ENCODE measurements at regions not wholly inside any gene's neighbourhood (a gene's known extent, or its start where the extent isn't known, plus 50 kb on each side); places are given as distances from the start of the nearest gene placed in this dataset.

- no peaks in the 10 kb centered on the region for H3K27me3 Mint-ChIP-seq (ENCODE audit: low read depth)
- H3K27ac Mint-ChIP-seq, result no peak overlapping the region
- H3K36me3 Mint-ChIP-seq, result peaks cover 8% of the 10 kb centered on the region
- TF ChIP-seq CTCF (IDR thresholded peaks at IDR 0.05; ENCODE audit: unreplicated experiment), result no peak
- no peak overlapping the region for H3K4me3 Mint-ChIP-seq
- no peaks in the 10 kb centered on the region for H3K9me3 Mint-ChIP-seq
- H3K4me1 Mint-ChIP-seq, result peaks cover 8% of the 10 kb centered on the region
- no peak for DNase-seq (ENCODE audit: low spot score in 2 of 2, unreplicated experiment in 2 of 2)
Observed at GRCh38 chr13:73739394-73739793, 394.8 kb downstream of the KLF12 start.

DNA sequence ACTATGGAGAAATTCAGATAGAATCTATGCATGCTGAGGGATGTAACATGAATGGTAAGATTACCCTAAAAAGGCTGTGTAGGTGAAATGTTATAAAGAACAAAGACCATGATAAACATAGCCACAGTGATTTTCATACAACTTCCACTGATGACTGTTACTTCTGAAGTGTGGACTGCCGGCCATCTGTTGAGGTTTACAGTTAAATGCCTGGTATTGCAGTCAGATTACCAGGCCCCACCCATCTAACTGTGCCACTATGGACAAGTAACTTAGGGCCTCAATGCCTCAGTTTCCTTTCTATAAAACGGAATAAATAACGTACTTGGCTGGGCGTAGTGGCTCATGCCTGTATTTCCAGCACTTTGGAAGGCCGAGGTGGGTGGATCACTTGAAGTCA is 395.6 kb downstream of the KLF12 start:
- no peak overlapping the region for H3K27ac Mint-ChIP-seq
- no peaks in the 10 kb centered on the region for H3K9me3 Mint-ChIP-seq
- no peak for DNase-seq (ENCODE audit: low spot score in 2 of 2, unreplicated experiment in 2 of 2)
- H3K4me3 Mint-ChIP-seq, result no peak overlapping the region
- H3K4me1 Mint-ChIP-seq, result peaks cover 8% of the 10 kb centered on the region
- no peaks in the 10 kb centered on the region for H3K27me3 Mint-ChIP-seq (ENCODE audit: low read depth)
- H3K36me3 Mint-ChIP-seq, result peaks cover 6% of the 10 kb centered on the region
- no peak for TF ChIP-seq CTCF (IDR thresholded peaks at IDR 0.05; ENCODE audit: unreplicated experiment)

- no peak for DNase-seq (ENCODE audit: low spot score in 2 of 2, unreplicated experiment in 2 of 2)
- Mint-ChIP-seq H3K27ac (no peak overlapping the region), H3K36me3 (peaks cover 6% of the 10 kb centered on the region), H3K4me3 (no peak overlapping the region), H3K9me3 (no peaks in the 10 kb centered on the region), H3K4me1 (peaks cover 8% of the 10 kb centered on the region), H3K27me3 (ENCODE audit: low read depth) (no peaks in the 10 kb centered on the region)
- no peak for TF ChIP-seq CTCF (IDR thresholded peaks at IDR 0.05; ENCODE audit: unreplicated experiment)
Observed at GRCh38 chr13:73737214-73737613, 397.0 kb downstream of the KLF12 start.

DNA sequence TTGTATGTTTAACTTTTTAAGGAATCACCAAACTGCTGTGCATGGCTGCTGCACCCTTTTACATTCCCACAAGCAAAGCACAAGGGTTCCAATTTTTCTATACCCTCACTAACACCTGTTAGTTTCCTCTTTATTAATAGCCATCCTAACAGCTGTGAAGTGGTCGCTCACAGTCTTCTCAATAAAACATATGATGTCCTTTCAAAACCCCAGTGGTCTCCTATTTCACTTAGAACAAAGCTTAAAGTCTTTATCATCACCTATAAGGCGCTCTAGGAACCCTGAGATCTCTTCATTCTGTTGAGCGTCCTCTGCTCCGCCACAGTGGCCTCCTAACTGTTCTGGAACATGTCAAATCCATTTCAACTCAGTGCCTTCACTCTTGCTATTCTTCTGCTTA is 400.5 kb downstream of the KLF12 start:
- TF ChIP-seq CTCF (IDR thresholded peaks at IDR 0.05; ENCODE audit: unreplicated experiment), result no peak
- H3K9me3 Mint-ChIP-seq, result no peaks in the 10 kb centered on the region
- H3K27ac Mint-ChIP-seq, result no peak overlapping the region
- H3K36me3 Mint-ChIP-seq, result peaks cover 4% of the 10 kb centered on the region
- DNase-seq (ENCODE audit: low spot score in 2 of 2, unreplicated experiment in 2 of 2), result no peak
- H3K27me3 Mint-ChIP-seq (ENCODE audit: low read depth), result no peaks in the 10 kb centered on the region
- H3K4me1 Mint-ChIP-seq, result no peaks in the 10 kb centered on the region
- no peak overlapping the region for H3K4me3 Mint-ChIP-seq

GRCh38 chr13:73732350-73732749 is 401.9 kb downstream of the KLF12 start:
- no peaks in the 10 kb centered on the region for H3K27me3 Mint-ChIP-seq (ENCODE audit: low read depth)
- no peaks in the 10 kb centered on the region for H3K4me1 Mint-ChIP-seq
- no peak for TF ChIP-seq CTCF (IDR thresholded peaks at IDR 0.05; ENCODE audit: unreplicated experiment)
- no peak overlapping the region for H3K27ac Mint-ChIP-seq
- peaks cover 4% of the 10 kb centered on the region for H3K36me3 Mint-ChIP-seq
- DNase-seq (ENCODE audit: low spot score in 2 of 2, unreplicated experiment in 2 of 2), result no peak
- no peaks in the 10 kb centered on the region for H3K9me3 Mint-ChIP-seq
- no peak overlapping the region for H3K4me3 Mint-ChIP-seq

DNA sequence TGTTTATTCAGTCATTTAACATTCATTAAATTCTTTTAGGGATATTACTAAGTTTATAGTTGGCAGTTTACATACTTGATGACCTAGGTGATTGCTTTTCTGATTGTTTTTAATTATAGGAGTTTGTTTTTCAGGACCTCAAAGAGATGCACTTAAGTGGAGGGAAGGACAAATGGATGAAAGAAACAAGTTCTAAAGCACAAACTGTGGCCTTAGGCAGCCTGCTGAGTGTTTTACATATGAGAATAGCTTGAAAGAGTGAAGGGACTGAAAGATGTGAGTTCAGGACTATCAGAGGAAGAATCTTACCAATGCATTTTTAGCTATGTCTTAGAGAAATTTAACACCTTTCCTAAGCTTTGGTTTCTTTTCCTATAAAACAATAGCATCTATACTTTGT is 402.6 kb downstream of the KLF12 start:
- peaks cover 4% of the 10 kb centered on the region for H3K36me3 Mint-ChIP-seq

More for the DNA sequence above, 402.6 kb downstream of the KLF12 start:
- Mint-ChIP-seq H3K4me3 (no peak overlapping the region), H3K27me3 (ENCODE audit: low read depth) (no peaks in the 10 kb centered on the region), H3K9me3 (no peaks in the 10 kb centered on the region), H3K27ac (no peak overlapping the region), H3K4me1 (no peaks in the 10 kb centered on the region)
- no peak for TF ChIP-seq CTCF (IDR thresholded peaks at IDR 0.05; ENCODE audit: unreplicated experiment)
- DNase-seq (ENCODE audit: low spot score in 2 of 2, unreplicated experiment in 2 of 2), result no peak

Data from mesothelial cell of epicardium (in vitro differentiated cells).